Fibroblast of skin of left biceps (primary cell): ENCODE measurements at regions not wholly inside any gene's neighbourhood (a gene's known extent, or its start where the extent isn't known, plus 50 kb on each side); places are given as distances from the start of the nearest gene placed in this dataset.

Source experiments
- DNase-seq, 2 experiments: peaks; one replicate each; pipeline ENCODE4 v3.0.0-alpha.2; 2013; ENCODE audit warnings: low read depth in 2 of 2

- DNase-seq = peak; percentile 94 to 96
Observed at GRCh38 chr2:151032741-151033191, 228.9 kb downstream of the RBM43 start.

- DNase-seq = no peak
Observed at GRCh38 chr2:151030663-151031230, 230.9 kb downstream of the RBM43 start.

- peak; percentile 76 to 78 for DNase-seq
Observed at GRCh38 chr2:151029406-151030157, 232.1 kb downstream of the RBM43 start.

- DNase-seq = no peak
Observed at GRCh38 chr2:151028691-151029176, 232.9 kb downstream of the RBM43 start.

- no peak for DNase-seq
Observed at GRCh38 chr2:151027151-151027550, 234.5 kb downstream of the RBM43 start.

GRCh38 chr2:151025816-151026215 lies 235.8 kb downstream of the RBM43 start:
- no peak for DNase-seq

GRCh38 chr2:151024696-151025251 lies 236.9 kb downstream of the RBM43 start:
- DNase-seq = no peak

- DNase-seq = no peak
Observed at GRCh38 chr2:151021747-151022452, 239.8 kb downstream of the RBM43 start.

GRCh38 chr2:151020411-151020810 lies 241.3 kb downstream of the RBM43 start:
- no peak for DNase-seq

- DNase-seq = no peak
Observed at GRCh38 chr2:151009437-151010175, 252.1 kb downstream of the RBM43 start.

- DNase-seq = no peak
Observed at GRCh38 chr2:151007365-151007764, 254.3 kb downstream of the RBM43 start.

GRCh38 chr2:151002959-151003600 lies 258.6 kb downstream of the RBM43 start:
- DNase-seq = no peak

- peak; percentile 74 to 81 for DNase-seq
Observed at GRCh38 chr2:150997702-150998440, 263.8 kb downstream of the RBM43 start.

GRCh38 chr2:150997066-150997465 lies 264.6 kb downstream of the RBM43 start:
- peak; percentile 37 to 45 for DNase-seq

GRCh38 chr2:150994076-150994475 lies 267.6 kb downstream of the RBM43 start:
- peak; percentile 66 to 71 for DNase-seq

GRCh38 chr2:150989969-150990368 lies 271.7 kb downstream of the RBM43 start:
- DNase-seq = no peak

GRCh38 chr2:150985741-150986140 lies 275.9 kb downstream of the RBM43 start:
- DNase-seq = no peak

GRCh38 chr2:150983314-150983897 lies 278.3 kb downstream of the RBM43 start:
- no peak for DNase-seq

- no peak for DNase-seq
Observed at GRCh38 chr2:150981826-150982225, 279.8 kb downstream of the RBM43 start.

GRCh38 chr2:150978053-150978452 lies 283.6 kb downstream of the RBM43 start:
- DNase-seq = no peak
